GM18907 (cell line): ENCODE measurements at regions not wholly inside any gene's neighbourhood (a gene's known extent, or its start where the extent isn't known, plus 50 kb on each side); places are given as distances from the start of the nearest gene placed in this dataset.

Experiments used
- ATAC-seq: cut with Tn5 transposase; IDR thresholded peaks from one replicate; pipeline ENCODE4 v1.9.1; 2021; ENCODE audit warnings: mild to moderate bottlenecking, moderate library complexity; ENCODE audit not compliant: unreplicated experiment

GRCh38 chr5:5583023-5583765, 160.7 kb downstream of the ICE1 start:
- no peak for ATAC-seq

GRCh38 chr5:5581080-5581479, 158.6 kb downstream of the ICE1 start:
- no peak for ATAC-seq

- no peak for ATAC-seq
Measured at GRCh38 chr5:5576744-5577143, 154.3 kb downstream of the ICE1 start.

GRCh38 chr5:5575461-5575860, 153.0 kb downstream of the ICE1 start:
- no peak for ATAC-seq

GRCh38 chr5:5573798-5574380, 151.4 kb downstream of the ICE1 start:
- ATAC-seq = no peak

- no peak for ATAC-seq
Measured at GRCh38 chr5:5572976-5573797, 150.7 kb downstream of the ICE1 start.

GRCh38 chr5:5572010-5572865, 149.8 kb downstream of the ICE1 start:
- ATAC-seq = no peak

GRCh38 chr5:5570646-5571045, 148.2 kb downstream of the ICE1 start:
- ATAC-seq = no peak

GRCh38 chr5:5564898-5565297, 142.4 kb downstream of the ICE1 start:
- no peak for ATAC-seq

- no peak for ATAC-seq
Measured at GRCh38 chr5:5560016-5560415, 137.5 kb downstream of the ICE1 start.

GRCh38 chr5:5558638-5559527, 136.4 kb downstream of the ICE1 start:
- ATAC-seq = no peak

GRCh38 chr5:5558102-5558501, 135.6 kb downstream of the ICE1 start:
- ATAC-seq = no peak

- no peak for ATAC-seq
Measured at GRCh38 chr5:5551499-5551898, 129.0 kb downstream of the ICE1 start.

- ATAC-seq = no peak
Measured at GRCh38 chr5:5546408-5546807, 123.9 kb downstream of the ICE1 start.

GRCh38 chr5:5544094-5544663, 121.7 kb downstream of the ICE1 start:
- ATAC-seq = no peak

GRCh38 chr5:5542654-5543053, 120.2 kb downstream of the ICE1 start:
- no peak for ATAC-seq

- ATAC-seq = no peak
Measured at GRCh38 chr5:5540065-5540464, 117.6 kb downstream of the ICE1 start.
